Cardiac septum (tissue), 1 donor: ENCODE measurements at regions not wholly inside any gene's neighbourhood (a gene's known extent, or its start where the extent isn't known, plus 50 kb on each side); places are given as distances from the start of the nearest gene placed in this dataset.

Experiments used
- DNase-seq: peaks from one replicate; pipeline ENCODE4 v3.0.0-alpha.2; 2020; ENCODE audit warnings: low spot score
- intact Hi-C: fragments of 100-400 bp; cut with DNase I; formaldehyde crosslinking; loops from one replicate; pipeline ENCODE4 v1.14.0; 2022
- donor health status: DM: no; HTN: no; CAD: no.

- intact Hi-C loops, result no loop called here
- DNase-seq, result no peak
Measured at GRCh38 chr13:97621025-97621424, 187.1 kb downstream of the RAP2A start.

GRCh38 chr13:97621631-97622030, 187.7 kb downstream of the RAP2A start:
- DNase-seq, result no peak
- intact Hi-C loops, result no loop called here

DNA sequence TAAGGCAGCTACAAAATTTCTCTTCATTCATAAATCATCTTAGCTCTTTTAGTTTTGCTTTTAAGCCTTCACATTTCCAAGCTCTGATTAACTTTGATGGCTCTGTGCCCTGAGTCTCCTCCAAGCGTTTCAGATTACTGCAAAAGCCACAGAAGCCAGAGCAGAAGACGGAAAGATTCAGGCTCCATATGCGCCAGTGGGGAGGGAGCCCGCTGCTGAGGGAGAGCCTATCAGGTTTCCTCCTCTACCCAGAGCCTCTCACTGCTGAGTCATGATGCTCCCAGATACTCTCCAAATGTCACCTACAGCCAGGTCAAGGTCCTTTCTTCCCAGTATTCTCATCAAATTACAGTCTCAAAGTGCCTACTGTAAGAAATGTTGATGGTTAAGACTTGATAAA, 193.6 kb downstream of the RAP2A start:
- intact Hi-C loops, result no loop called here
- DNase-seq, result no peak

- intact Hi-C loops, result no loop called here
Measured at GRCh38 chr13:97629601-97630272, 195.8 kb downstream of the RAP2A start.

GRCh38 chr13:97630725-97631124, 196.8 kb downstream of the RAP2A start:
- DNase-seq, result no peak
- intact Hi-C loops, result no loop called here

More at GRCh38 chr13:97629601-97630272, 195.8 kb downstream of the RAP2A start:
- DNase-seq, result no peak

- intact Hi-C loops, result no loop called here
- DNase-seq, result no peak
Measured at GRCh38 chr13:97631158-97631557, 197.2 kb downstream of the RAP2A start.

GRCh38 chr13:97639236-97639635, 205.3 kb downstream of the RAP2A start:
- no peak for DNase-seq
- intact Hi-C loops, result no loop called here

- intact Hi-C loops, result no loop called here
- no peak for DNase-seq
Measured at GRCh38 chr13:97640268-97640667, 206.3 kb downstream of the RAP2A start.

- DNase-seq, result no peak
- intact Hi-C loops, result no loop called here
Measured at GRCh38 chr13:97648171-97648880, 214.4 kb downstream of the RAP2A start.

DNA sequence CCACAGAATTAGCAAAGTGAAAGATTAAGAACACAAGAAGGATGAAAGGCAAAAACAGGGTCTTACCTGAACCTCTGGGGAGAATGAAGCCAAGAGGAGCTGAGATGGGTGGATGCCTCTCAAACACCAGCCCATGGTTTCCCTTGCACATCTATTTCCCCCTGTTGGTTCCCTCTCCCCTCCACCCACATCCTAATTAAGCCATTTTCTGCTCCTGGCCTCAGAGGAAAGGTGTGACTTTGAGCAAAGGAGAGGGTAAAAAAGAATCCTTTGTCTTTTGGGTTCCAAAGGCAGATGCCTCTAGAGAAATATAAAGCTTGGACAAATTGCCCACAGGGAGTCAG, 214.9 kb downstream of the RAP2A start:
- intact Hi-C loops, result no loop called here

GRCh38 chr13:97653443-97654140, 219.6 kb downstream of the RAP2A start:
- no peak for DNase-seq

More for the DNA sequence above, 214.9 kb downstream of the RAP2A start:
- no peak for DNase-seq

GRCh38 chr13:97654236-97654635, 220.3 kb downstream of the RAP2A start:
- intact Hi-C loops, result no loop called here
- no peak for DNase-seq

More at GRCh38 chr13:97653443-97654140, 219.6 kb downstream of the RAP2A start:
- intact Hi-C loops, result no loop called here

DNA sequence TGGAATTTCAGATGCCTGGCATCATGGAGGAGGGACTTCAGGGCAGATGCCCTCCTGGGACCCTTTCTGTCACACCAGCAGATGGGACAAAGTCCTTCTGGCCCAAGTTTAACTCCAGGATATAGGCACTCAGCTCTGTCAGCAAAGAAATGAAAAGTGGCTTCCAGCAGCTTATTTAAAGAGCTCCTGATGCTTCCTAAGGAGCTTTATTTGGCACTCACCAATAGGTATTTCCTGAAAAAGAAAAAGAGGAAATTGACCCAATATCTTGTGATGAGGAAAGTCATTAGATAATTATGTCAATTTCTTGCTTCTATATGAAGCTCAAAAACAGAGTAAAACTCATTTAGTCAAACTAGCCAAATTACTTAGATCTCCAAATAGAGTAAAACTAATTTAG, 224.6 kb downstream of the RAP2A start:
- intact Hi-C loops, result loop anchor here (5.0 kb wide), 1 partner anchor 221 kb away; no protein-coding TSS in a partner anchor
- no peak for DNase-seq

DNA sequence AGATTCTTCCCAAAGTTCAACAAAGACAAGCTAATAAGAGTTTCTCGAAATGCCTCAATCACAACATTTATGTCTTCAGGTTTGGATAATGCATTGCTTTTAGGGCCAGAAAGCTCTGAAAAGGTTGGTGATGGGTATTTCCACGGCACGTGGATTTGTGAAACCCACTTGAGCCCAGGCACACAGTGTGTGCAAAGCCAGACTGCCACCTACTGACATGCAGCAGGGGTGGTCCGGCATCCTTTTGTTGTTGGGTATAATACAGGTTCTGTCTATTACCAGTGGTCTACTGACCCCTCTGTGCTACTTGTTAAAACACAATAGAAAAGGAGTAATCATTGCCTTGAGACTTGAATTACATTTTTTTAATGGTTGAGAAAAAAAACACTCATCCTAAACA, 225.6 kb downstream of the RAP2A start:
- intact Hi-C loops, result loop anchor here (5.0 kb wide), 1 partner anchor 222 kb away; no protein-coding TSS in a partner anchor
- DNase-seq, result no peak

GRCh38 chr13:97660594-97661260, 226.8 kb downstream of the RAP2A start:
- intact Hi-C loops, result no loop called here

GRCh38 chr13:97686594-97686993, 252.6 kb downstream of the RAP2A start:
- intact Hi-C loops, result no loop called here
- no peak for DNase-seq

More at GRCh38 chr13:97660594-97661260, 226.8 kb downstream of the RAP2A start:
- DNase-seq, result no peak

GRCh38 chr13:97692628-97693027, 258.7 kb downstream of the RAP2A start:
- intact Hi-C loops, result no loop called here
- no peak for DNase-seq

DNA sequence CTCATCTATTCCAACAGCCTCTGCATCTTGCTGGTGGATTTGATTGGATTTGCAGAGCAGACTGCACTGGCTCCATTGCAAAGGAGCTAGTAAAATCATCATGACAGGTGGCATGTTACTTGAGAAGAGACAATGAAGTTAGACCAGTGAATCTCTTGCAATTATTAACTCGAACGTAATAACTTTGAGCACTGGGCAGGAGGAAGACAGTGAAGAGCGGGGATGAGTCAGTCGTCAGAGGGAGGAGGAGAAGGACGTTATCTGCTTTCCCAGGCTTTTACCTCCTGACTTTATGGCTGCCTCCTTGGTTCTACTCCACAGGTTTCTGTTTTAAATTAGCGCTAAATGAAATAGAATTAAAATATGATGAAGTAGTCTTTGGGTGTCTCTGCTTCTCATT, 257.8 kb upstream of the IPO5 start:
- intact Hi-C loops, result no loop called here
- no peak for DNase-seq

DNA sequence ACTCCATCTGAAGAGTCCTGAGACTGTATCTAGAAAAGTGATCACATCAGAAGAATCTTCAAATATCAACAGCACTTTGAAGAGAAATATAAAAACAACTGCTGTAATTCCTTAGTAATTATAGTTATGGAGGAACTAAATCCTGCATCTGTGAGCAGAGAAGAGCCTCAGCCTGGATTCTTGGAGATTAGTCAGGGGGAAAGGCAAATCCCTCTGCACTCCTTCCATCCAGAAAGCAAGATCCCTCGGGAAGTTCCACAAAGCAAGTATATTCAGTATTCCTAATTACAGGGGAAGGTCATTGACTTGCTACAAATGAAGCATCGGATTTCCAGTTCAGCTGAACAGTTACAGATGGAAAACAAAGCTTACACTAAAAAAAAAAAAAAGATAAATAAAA, 256.6 kb upstream of the IPO5 start:
- intact Hi-C loops, result no loop called here
- no peak for DNase-seq

DNA sequence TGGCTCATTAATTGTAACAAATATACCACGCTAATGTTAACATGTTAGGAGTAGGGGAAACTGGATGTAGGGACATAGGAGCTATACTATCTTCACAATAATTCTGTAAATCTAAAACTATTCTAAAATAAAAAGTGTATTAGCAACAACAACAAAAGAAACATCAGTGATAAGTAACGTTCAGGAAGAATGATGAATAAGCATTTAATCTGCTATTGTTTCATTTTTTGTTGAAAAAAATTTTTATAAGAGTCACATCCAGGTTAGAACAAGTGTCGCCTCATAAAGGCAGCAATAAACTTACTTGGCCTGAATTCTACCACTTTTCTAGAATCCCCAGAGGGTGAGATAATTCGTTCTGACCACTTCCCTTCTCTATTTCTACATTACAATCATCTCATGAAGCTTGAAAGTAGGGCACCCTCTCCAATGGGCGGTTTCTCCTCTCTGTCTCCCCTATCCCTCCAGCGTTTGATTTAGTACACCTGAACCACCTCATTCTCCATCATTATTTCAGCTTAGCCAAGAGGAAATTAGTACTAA, 253.1 kb upstream of the IPO5 start:
- intact Hi-C loops, result no loop called here
- no peak for DNase-seq
